Keratinocyte (primary cell): ENCODE measurements at regions not wholly inside any gene's neighbourhood (a gene's known extent, or its start where the extent isn't known, plus 50 kb on each side); places are given as distances from the start of the nearest gene placed in this dataset.

ENCODE experiments used
- DNase-seq: peaks from one replicate; pipeline ENCODE4 v3.0.0-alpha.2; 2011; ENCODE audit warnings: low read depth, missing footprints, low spot score
- FAIRE-seq: peaks from 2 replicates; lab custom pipeline; 2011; peaks lifted over from hg19 to GRCh38; lab: Jason Lieb, UNC
- H2AFZ ChIP-seq: 2 replicates; pipeline ENCODE4 v1.6.0; 2012; ENCODE audit warnings: low read length, control low read depth, inconsistent platforms; ENCODE audit not compliant: control insufficient read depth
- H3K27ac ChIP-seq: 2 replicates; pipeline ENCODE4 v1.5.1; 2011; ENCODE audit warnings: low read length; ENCODE audit not compliant: control insufficient read depth, insufficient read depth
- H3K27me3 ChIP-seq: 3 replicates; pipeline ENCODE4 v1.6.0; 2011; ENCODE audit warnings: low read length; ENCODE audit not compliant: control insufficient read depth, insufficient read depth; ENCODE audit errors: extremely low read depth
- H3K36me3 ChIP-seq, 2 experiments: 2 replicates in 1 of 2; 3 replicates in 1 of 2; pipeline ENCODE4 v1.5.1; 2011; ENCODE audit warnings: low read length in 2 of 2, mild to moderate bottlenecking in 1 of 2; ENCODE audit not compliant: control insufficient read depth in 2 of 2, insufficient read depth in 2 of 2; ENCODE audit errors: extremely low read depth in 1 of 2
- H3K4me1 ChIP-seq: 3 replicates; pipeline ENCODE4 v1.5.1; 2011; ENCODE audit warnings: low read length; ENCODE audit not compliant: control insufficient read depth, insufficient read depth; ENCODE audit errors: extremely low read depth
- H3K4me2 ChIP-seq: 3 replicates; pipeline ENCODE4 v1.6.0; 2011; ENCODE audit warnings: low read depth, low read length; ENCODE audit not compliant: control insufficient read depth, insufficient read depth; ENCODE audit errors: extremely low read depth
- H3K4me3 ChIP-seq, 3 experiments: fragments of 200-600 bp in 1 of 3; sonication (generic) in 1 of 3; 2 replicates in 2 of 3; 3 replicates in 1 of 3; pipeline ENCODE4 v1.5.1; 2011 to 2016; ENCODE audit warnings: low read length in 3 of 3, mild to moderate bottlenecking in 3 of 3, control low read depth in 2 of 3, inconsistent platforms in 1 of 3, low read depth in 1 of 3, mixed read lengths in 1 of 3, mixed run types in 1 of 3, moderate library complexity in 1 of 3; ENCODE audit not compliant: control insufficient read depth in 2 of 3, insufficient read depth in 2 of 3; ENCODE audit errors: extremely low read depth in 1 of 3
- H3K79me2 ChIP-seq: 2 replicates; pipeline ENCODE4 v1.6.0; 2012; ENCODE audit warnings: low read length; ENCODE audit not compliant: control insufficient read depth, insufficient read depth
- H3K9ac ChIP-seq: 3 replicates; pipeline ENCODE4 v1.6.0; 2011; ENCODE audit warnings: low read length; ENCODE audit not compliant: control insufficient read depth, insufficient read depth; ENCODE audit errors: extremely low read depth
- H3K9me1 ChIP-seq: 3 replicates; pipeline ENCODE4 v1.6.0; 2011; ENCODE audit warnings: low read length; ENCODE audit not compliant: control insufficient read depth, insufficient read depth; ENCODE audit errors: extremely low read depth
- H3K9me3 ChIP-seq: 2 replicates; pipeline ENCODE4 v1.5.1; 2012; ENCODE audit warnings: low read depth, low read length; ENCODE audit not compliant: control insufficient read depth
- H4K20me1 ChIP-seq: 3 replicates; pipeline ENCODE4 v1.6.0; 2011; ENCODE audit warnings: low read length; ENCODE audit not compliant: control insufficient read depth, insufficient read depth; ENCODE audit errors: extremely low read depth
- EZH2 ChIP-seq: IDR thresholded peaks from one replicate; pipeline ENCODE4 v1.6.1; 2012; ENCODE audit warnings: inconsistent platforms, mild to moderate bottlenecking, low read length, moderate library complexity
- dilution Hi-C: fragments of 300-500 bp; cut with MboI; formaldehyde crosslinking; loops from one replicate; pipeline ENCODE4 v1.7.0; 2020; ENCODE audit warnings: low sequenced_read_pairs; ENCODE audit not compliant: extremely low pct_ligation_motif_present
- TF ChIP-seq, protein P1 (sequence below), 3 experiments: IDR thresholded peaks in 1 of 3; conservative IDR thresholded peaks in 1 of 3; optimal IDR thresholded peaks in 1 of 3; 2 replicates in 2 of 3; 3 replicates in 1 of 3; pipeline versions ENCODE3 to v1.5.1; 2011; ENCODE audit warnings: low read length in 3 of 3, mild to moderate bottlenecking in 3 of 3, moderate library complexity in 2 of 3, control low read depth in 1 of 3, inconsistent platforms in 1 of 3; ENCODE audit not compliant: insufficient read depth in 2 of 3; ENCODE audit errors: extremely low read depth in 1 of 3

DNA sequence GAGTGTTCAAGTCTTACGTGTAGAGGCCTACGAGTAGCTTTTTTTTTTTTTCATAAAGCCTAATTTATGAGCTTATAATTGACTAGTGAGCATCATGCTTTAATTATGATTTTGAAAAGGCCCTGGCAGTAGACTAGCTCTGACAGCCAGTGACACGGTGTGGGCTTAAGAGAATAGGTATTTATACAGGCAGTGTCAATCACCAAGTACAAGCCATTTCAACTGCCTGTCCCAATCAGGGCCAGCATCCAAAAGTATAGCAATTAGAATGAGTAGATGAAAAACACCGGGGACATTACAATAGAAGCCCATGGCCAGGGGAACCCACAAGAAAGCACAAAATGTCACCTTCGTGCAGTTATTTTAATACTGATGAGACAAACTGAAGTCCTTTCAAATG lies 552.8 kb downstream of the CAAP1 start:
- Histone ChIP-seq H3K9me1 (no peaks in the 10 kb centered on the region), H3K27ac (no peak overlapping the region), H3K9me3 (no peaks in the 10 kb centered on the region), H3K79me2 (no peaks in the 10 kb centered on the region), H3K36me3 (no peaks in the 10 kb centered on the region), H2AFZ (no peak overlapping the region), H4K20me1 (no peaks in the 10 kb centered on the region), H3K9ac (no peak overlapping the region), H3K4me2 (no peak overlapping the region), H3K4me3 (no peak overlapping the region), H3K27me3 (no peaks in the 10 kb centered on the region), H3K4me1 (no peaks in the 10 kb centered on the region)
- TF ChIP-seq, protein P1, sequence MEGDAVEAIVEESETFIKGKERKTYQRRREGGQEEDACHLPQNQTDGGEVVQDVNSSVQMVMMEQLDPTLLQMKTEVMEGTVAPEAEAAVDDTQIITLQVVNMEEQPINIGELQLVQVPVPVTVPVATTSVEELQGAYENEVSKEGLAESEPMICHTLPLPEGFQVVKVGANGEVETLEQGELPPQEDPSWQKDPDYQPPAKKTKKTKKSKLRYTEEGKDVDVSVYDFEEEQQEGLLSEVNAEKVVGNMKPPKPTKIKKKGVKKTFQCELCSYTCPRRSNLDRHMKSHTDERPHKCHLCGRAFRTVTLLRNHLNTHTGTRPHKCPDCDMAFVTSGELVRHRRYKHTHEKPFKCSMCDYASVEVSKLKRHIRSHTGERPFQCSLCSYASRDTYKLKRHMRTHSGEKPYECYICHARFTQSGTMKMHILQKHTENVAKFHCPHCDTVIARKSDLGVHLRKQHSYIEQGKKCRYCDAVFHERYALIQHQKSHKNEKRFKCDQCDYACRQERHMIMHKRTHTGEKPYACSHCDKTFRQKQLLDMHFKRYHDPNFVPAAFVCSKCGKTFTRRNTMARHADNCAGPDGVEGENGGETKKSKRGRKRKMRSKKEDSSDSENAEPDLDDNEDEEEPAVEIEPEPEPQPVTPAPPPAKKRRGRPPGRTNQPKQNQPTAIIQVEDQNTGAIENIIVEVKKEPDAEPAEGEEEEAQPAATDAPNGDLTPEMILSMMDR (optimal IDR thresholded peaks at IDR 0.05 in 1 of 3, IDR thresholded peaks at IDR 0.05 in 1 of 3, conservative IDR thresholded peaks at IDR 0.05 in 1 of 3; ENCODE audit: extremely low read depth in 1 of 3, insufficient read depth in 2 of 3, low read length in 3 of 3), result no peak
- TF ChIP-seq EZH2, result no peak
- no peak for FAIRE-seq
- no peak for DNase-seq
- dilution Hi-C loops, result loop anchor here (25.0 kb wide), 1 partner anchor 377 kb away; no protein-coding TSS in a partner anchor

DNA sequence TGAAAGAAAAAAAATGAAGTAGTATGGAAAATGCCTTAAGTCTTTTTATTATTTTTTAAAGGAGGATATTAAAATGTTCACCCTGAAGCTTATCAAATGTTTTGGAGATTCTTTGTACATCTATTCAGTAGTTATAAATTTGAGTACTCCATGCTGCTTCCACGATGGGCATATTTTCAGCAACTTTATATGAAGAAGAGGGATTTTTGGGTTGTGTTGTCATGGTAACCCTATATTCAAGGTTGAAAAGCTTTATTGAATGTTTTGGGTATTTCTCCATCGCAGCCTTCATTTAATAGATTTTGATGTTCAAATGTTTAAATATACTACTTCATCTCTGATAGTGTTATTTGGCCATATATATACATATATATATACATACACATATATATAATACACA lies 557.5 kb downstream of the CAAP1 start:
- no peaks in the 10 kb centered on the region for H3K4me1 ChIP-seq
- H3K4me3 ChIP-seq, result no peak overlapping the region
- H3K27me3 ChIP-seq, result no peaks in the 10 kb centered on the region
- no peak overlapping the region for H3K27ac ChIP-seq
- H3K79me2 ChIP-seq, result no peaks in the 10 kb centered on the region
- no peak overlapping the region for H2AFZ ChIP-seq
- H3K4me2 ChIP-seq, result no peak overlapping the region
- no peak for DNase-seq
- FAIRE-seq, result no peak
- H3K9ac ChIP-seq, result no peak overlapping the region
- no peaks in the 10 kb centered on the region for H3K9me3 ChIP-seq
- no peaks in the 10 kb centered on the region for H3K36me3 ChIP-seq
- H4K20me1 ChIP-seq, result no peaks in the 10 kb centered on the region
- TF ChIP-seq, protein P1 (optimal IDR thresholded peaks at IDR 0.05 in 1 of 3, IDR thresholded peaks at IDR 0.05 in 1 of 3, conservative IDR thresholded peaks at IDR 0.05 in 1 of 3; ENCODE audit: extremely low read depth in 1 of 3, insufficient read depth in 2 of 3, low read length in 3 of 3), result no peak
- no peak for TF ChIP-seq EZH2
- dilution Hi-C loops, result loop anchor here (25.0 kb wide), 1 partner anchor 373 kb away; no protein-coding TSS in a partner anchor
- H3K9me1 ChIP-seq, result no peaks in the 10 kb centered on the region
